Aorta (tissue), 5 donors: ENCODE measurements at regions not wholly inside any gene's neighbourhood (a gene's known extent, or its start where the extent isn't known, plus 50 kb on each side); places are given as distances from the start of the nearest gene placed in this dataset.

ENCODE experiments used
- ATAC-seq: fragments of 200-7000 bp; cut with Tn5 transposase; one replicate; pipeline ENCODE4 v1.9.1; 2022; ENCODE audit warnings: moderate library complexity; ENCODE audit not compliant: low FRiP score
- DNase-seq, 2 donors: peaks; one replicate each; pipeline ENCODE4 v3.0.0-alpha.2; 2020
- H3K27ac ChIP-seq, 2 donors: one replicate each; pipeline ENCODE4 v1.5.1; 2013; ENCODE audit warnings: low read length in 2 of 2, mild to moderate bottlenecking in 2 of 2, moderate library complexity in 2 of 2, control low read depth in 1 of 2, inconsistent platforms in 1 of 2, low read depth in 1 of 2
- H3K27me3 ChIP-seq, 2 donors: one replicate each; pipeline ENCODE4 v1.6.1; 2013; ENCODE audit warnings: control low read depth in 1 of 2, low read length in 1 of 2, mild to moderate bottlenecking in 1 of 2, moderate library complexity in 1 of 2; ENCODE audit not compliant: insufficient read depth in 2 of 2, control insufficient read depth in 1 of 2
- H3K36me3 ChIP-seq, 2 donors: one replicate each; pipeline ENCODE4 v1.6.1; 2013; ENCODE audit warnings: control low read depth in 1 of 2, low read length in 1 of 2, mild to moderate bottlenecking in 1 of 2; ENCODE audit not compliant: insufficient read depth in 2 of 2, control insufficient read depth in 1 of 2
- H3K4me1 ChIP-seq, 2 donors: one replicate each; pipeline ENCODE4 v1.6.1; 2013; ENCODE audit warnings: low read length in 2 of 2, control low read depth in 1 of 2, mild to moderate bottlenecking in 1 of 2, moderate library complexity in 1 of 2; ENCODE audit not compliant: insufficient read depth in 2 of 2, control insufficient read depth in 1 of 2
- H3K4me3 ChIP-seq, 2 donors: one replicate each; pipeline ENCODE4 v1.5.1; 2013; ENCODE audit warnings: low read length in 2 of 2, control low read depth in 1 of 2, mild to moderate bottlenecking in 1 of 2
- H3K9me3 ChIP-seq: one replicate; pipeline ENCODE4 v1.6.1; 2013; ENCODE audit warnings: mild to moderate bottlenecking, low read length; ENCODE audit not compliant: control insufficient read depth
- WGBS, 2 donors: extraction: QIAGEN DNeasy Blood & Tissue Kit; methylation state at CpG; one replicate each; pipeline ENCODE4 v1.1.7; 2013; 5-methylcytosine and 5-hydroxymethylcytosine counted together
- intact Hi-C, 2 donors: fragments of 100-400 bp; cut with DNase I; formaldehyde crosslinking; loops; one replicate each; pipeline versions ENCODE4 v1.14.2 to v1.15.0; 2022
- donor health status: healthy with polysubstance abuse.
- donor health status: Bipolar disorder and iron deficiency.
- donor health status: DM: no; HTN: no; CAD: no.
- donor health status: DM: no; HTN: no; CAD: no.
- donor health status: DM: yes; HTN: yes; CAD: no.

DNA sequence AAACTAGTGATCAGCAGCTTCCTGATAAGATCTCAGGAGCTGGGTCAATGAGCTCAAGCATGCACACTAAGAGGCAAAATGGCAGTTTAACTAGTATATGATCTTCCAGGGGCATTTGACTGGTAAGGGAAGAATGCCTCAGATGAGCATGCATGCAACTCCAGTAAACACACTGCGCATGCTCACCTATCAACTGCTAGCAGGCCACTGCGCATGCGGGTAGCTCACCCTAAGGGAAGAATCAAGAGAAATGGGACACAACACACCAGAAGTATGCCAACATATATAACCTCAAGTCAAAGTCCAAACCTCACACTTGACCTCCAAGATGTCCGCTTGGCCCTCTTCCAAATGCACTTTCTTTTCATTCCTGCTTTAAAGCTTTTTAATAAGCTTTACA is 1004.0 kb downstream of the ADGRL3 start:
- intact Hi-C loops: no loop called here
- Histone ChIP-seq H3K36me3 (no peaks in the 10 kb centered on the region), H3K4me3 (no peak overlapping the region), H3K9me3 (no peaks in the 10 kb centered on the region), H3K27me3 (no peaks in the 10 kb centered on the region), H3K4me1 (no peaks in the 10 kb centered on the region), H3K27ac (no peak overlapping the region)
- 98 to 99% methylated on average over 4 of the region's 4 CpGs for WGBS, 2 donors
- ATAC-seq: no peak
- DNase-seq: no peak

DNA sequence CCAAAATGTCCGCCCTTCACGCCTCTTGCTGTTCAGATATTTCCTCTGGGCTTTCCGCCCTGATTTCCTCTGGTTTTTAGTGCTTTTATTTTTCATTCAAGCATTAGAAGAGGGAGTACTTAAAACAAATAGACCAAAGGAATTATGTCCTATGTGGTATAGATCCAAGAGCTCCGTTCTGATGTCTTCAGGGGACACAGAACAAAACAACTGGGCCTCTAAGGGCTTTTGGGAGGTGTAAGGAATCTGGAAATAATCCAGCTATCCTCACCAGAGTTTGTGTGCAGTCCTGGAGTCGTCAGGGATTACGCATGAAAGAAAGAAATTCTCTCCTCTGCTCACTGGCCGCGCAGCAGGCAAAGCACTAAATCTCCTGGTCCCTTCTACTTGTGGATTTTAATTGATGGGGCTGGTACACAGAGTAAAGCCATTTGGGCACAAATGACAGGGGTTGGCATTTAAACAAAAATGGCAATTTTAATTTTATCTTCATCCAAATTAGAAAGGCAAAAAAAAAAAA is 999.2 kb downstream of the ADGRL3 start:
- Histone ChIP-seq H3K9me3 (no peaks in the 10 kb centered on the region), H3K4me3 (no peak overlapping the region), H3K27ac (no peak overlapping the region), H3K4me1 (no peaks in the 10 kb centered on the region), H3K27me3 (no peaks in the 10 kb centered on the region), H3K36me3 (no peaks in the 10 kb centered on the region)
- DNase-seq: no peak
- WGBS, 2 donors: 83 to 89% methylated on average over 8 of the region's 8 CpGs
- ATAC-seq: no peak
- intact Hi-C loops: no loop called here

DNA sequence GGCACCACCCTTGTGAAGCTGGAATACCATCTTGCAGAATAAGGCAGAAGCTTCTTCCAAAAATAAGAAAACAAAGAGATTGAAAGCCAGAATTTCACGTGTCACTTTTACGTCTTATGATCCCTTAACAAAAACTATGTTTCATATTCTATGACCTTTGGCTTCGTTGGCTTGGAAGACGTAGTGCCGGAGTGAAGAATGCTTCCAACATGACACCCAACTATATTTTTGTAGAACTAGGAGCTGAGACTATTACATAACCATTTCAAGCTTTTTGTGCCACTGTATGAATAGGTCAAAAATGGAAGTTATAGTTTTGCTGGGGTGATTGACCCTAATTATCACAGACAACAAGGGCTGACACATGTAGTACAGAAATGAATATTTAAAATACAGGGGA is 996.2 kb downstream of the ADGRL3 start:
- DNase-seq: no peak
- H3K4me1 ChIP-seq: no peaks in the 10 kb centered on the region
- intact Hi-C loops: no loop called here
- H3K9me3 ChIP-seq: no peaks in the 10 kb centered on the region
- WGBS, 2 donors: 93% methylated on average over 5 of the region's 5 CpGs
- H3K4me3 ChIP-seq: no peak overlapping the region
- no peaks in the 10 kb centered on the region for H3K36me3 ChIP-seq
- no peak overlapping the region for H3K27ac ChIP-seq
- no peak for ATAC-seq
- no peaks in the 10 kb centered on the region for H3K27me3 ChIP-seq

DNA sequence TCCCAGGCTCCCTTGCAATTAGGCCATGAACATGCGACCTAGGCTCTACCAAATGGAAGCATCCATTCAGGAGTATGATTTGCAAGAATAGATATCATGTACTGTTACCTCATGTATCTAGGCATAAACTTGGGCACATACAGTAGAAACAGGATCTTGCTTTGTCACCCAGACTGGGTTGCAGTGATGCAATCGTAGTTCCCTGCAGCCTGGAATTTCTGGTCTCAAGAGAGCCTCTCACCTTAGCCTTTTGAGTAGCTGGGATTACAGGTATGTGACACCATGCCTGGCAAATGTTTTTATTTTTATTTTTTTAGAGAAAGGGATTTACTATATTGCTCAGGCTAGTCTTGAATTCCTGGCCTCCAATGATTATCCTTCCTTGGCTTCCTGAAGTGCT is 994.2 kb downstream of the ADGRL3 start:
- H3K27ac ChIP-seq: no peak overlapping the region
- ATAC-seq: no peak
- H3K4me1 ChIP-seq: no peaks in the 10 kb centered on the region
- H3K27me3 ChIP-seq: no peaks in the 10 kb centered on the region
- no peaks in the 10 kb centered on the region for H3K9me3 ChIP-seq
- intact Hi-C loops: no loop called here
- DNase-seq: no peak
- WGBS, 2 donors: 89 to 93% methylated on average over 2 of the region's 2 CpGs
- H3K4me3 ChIP-seq: no peak overlapping the region
- H3K36me3 ChIP-seq: no peaks in the 10 kb centered on the region

DNA sequence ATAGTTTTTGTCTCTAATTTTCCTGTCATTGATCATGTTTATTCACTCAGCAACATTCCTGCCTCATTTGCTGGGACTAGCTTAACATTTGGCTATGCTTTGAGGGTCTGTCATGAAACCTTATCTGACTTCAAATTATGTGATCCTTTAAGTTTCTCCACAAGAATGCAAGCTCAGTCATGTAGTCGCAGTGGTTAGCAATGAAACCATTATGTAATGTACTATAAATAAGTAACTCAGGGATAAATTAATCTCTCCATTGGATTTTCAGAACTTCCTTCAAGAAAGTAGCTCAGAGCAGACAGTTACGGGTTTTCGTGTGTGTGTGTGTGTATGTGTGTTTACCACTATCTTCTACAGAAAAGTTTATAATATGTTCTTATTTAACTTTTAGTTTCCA is 993.6 kb downstream of the ADGRL3 start:
- no peak overlapping the region for H3K27ac ChIP-seq
- H3K27me3 ChIP-seq: no peaks in the 10 kb centered on the region
- H3K4me1 ChIP-seq: no peaks in the 10 kb centered on the region
- H3K36me3 ChIP-seq: no peaks in the 10 kb centered on the region
- no peak for ATAC-seq
- intact Hi-C loops: no loop called here
- DNase-seq: no peak
- no peak overlapping the region for H3K4me3 ChIP-seq
- H3K9me3 ChIP-seq: no peaks in the 10 kb centered on the region
- WGBS, 2 donors: 22 to 26% methylated on average over 3 of the region's 3 CpGs

DNA sequence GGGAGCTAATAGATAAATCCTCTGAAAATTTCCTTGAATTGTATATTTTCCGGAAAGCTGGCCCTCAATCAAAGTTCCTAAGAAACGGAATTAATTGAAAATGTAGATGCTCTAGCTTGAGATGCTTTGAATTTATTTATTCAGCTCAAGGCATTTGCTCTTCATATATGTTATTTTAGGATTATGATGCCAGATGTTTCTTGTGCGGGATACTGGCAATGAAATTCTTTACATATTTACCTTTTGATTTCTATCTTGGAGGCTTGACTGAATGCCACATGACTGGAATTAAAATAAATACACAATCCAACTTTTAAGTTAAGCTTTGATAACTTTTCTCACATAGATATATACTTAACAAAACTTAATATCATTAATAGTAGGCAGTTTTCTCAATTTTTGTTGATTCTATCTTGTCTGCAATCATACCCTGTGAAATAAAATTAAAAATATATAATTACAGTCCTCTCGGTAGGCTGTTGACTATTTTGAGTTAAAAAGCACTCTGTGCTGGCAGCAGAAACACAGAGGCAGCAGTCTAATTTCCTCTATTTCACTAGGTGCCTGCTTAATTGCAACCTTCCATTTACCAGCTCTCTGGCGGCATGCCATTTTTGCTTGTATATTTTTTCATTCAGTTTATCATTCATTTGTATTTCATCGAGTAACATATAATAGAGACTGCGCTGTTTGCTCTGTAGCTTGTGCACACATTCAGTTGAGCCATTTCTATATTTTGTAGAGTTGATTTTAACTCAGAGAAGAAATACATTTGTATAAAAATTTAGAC is 991.5 kb downstream of the ADGRL3 start:
- H3K27ac ChIP-seq: no peak overlapping the region
- H3K4me1 ChIP-seq: no peaks in the 10 kb centered on the region
- H3K36me3 ChIP-seq: no peaks in the 10 kb centered on the region
- DNase-seq (no peak), ATAC-seq (no peak)
- intact Hi-C loops: no loop called here
- no peaks in the 10 kb centered on the region for H3K27me3 ChIP-seq
- 46% methylated on average over 7 of the region's 7 CpGs for WGBS, 2 donors
- H3K9me3 ChIP-seq: no peaks in the 10 kb centered on the region
- no peak overlapping the region for H3K4me3 ChIP-seq

DNA sequence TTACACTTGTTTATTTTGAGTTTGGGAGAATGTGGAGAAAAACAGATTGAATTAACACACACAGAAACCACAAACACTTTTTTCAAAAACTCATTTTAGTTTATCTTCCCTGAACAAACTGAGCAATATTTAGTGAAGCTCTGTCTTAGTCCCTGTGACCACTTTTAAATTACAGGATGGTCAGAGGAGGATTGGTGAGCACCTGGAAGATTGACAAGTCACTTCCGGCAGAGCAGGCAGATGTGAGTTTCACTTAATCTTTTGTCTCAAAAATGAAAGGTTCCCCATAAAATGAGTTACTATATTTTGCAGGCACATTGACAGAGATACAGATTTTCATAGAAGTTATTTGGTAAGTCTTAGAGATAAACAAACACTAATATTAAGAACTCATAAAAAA is 970.1 kb downstream of the ADGRL3 start:
- no peak for DNase-seq
- ATAC-seq: no peak
- Histone ChIP-seq H3K27ac (no peak overlapping the region), H3K36me3 (no peaks in the 10 kb centered on the region), H3K4me1 (no peaks in the 10 kb centered on the region), H3K4me3 (no peak overlapping the region), H3K9me3 (no peaks in the 10 kb centered on the region), H3K27me3 (no peaks in the 10 kb centered on the region)
- intact Hi-C loops: no loop called here
- WGBS, 2 donors: 71 to 74% methylated on average over 1 of the region's 1 CpG

DNA sequence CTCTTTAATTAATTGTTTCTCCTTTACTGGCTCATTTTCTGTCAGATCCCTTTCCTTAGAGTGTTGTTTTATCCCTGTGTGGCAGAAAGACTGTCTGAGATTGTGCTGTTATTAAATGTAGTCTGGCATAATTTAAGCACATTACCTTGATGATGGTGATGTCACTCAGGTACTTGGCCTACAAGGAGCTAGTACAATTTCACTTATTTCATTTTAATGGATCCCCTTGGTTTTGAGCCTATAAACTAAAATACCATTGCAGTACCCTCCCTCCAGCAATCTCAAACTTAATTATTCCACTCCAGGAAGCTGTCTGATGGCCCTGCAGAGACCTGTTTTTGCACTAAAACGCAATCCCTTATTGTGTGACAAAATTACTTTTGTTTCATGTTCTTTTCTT is 968.6 kb downstream of the ADGRL3 start:
- Histone ChIP-seq H3K4me3 (no peak overlapping the region), H3K9me3 (no peaks in the 10 kb centered on the region), H3K27ac (no peak overlapping the region), H3K27me3 (no peaks in the 10 kb centered on the region), H3K36me3 (no peaks in the 10 kb centered on the region), H3K4me1 (no peaks in the 10 kb centered on the region)
- 89 to 93% methylated on average over 1 of the region's 1 CpG for WGBS, 2 donors
- DNase-seq: no peak
- ATAC-seq: no peak
- intact Hi-C loops: no loop called here

DNA sequence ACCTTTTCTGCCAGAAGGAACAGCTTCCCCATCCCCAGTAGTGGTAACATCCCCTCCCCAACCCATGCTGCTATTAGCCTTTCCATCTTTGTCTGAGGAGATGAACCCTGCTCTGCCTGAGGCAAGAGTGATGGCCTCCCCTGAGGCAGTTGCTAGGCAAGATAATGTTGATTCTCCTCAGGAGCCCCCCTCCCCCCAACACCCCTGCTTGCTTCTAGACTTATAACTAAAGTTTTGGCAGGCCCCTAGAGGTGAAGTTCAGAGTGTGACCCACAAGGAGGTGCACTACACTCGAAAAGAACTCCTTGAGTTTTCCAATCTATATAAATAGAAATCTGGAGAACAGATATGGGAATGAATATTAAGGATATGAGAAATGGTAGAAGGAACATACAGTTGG is 962.5 kb downstream of the ADGRL3 start:
- DNase-seq (no peak), ATAC-seq (no peak)
- intact Hi-C loops: no loop called here
- Histone ChIP-seq H3K36me3 (no peaks in the 10 kb centered on the region), H3K27ac (no peak overlapping the region), H3K4me3 (no peak overlapping the region), H3K27me3 (no peaks in the 10 kb centered on the region), H3K4me1 (no peaks in the 10 kb centered on the region), H3K9me3 (no peaks in the 10 kb centered on the region)
- 89% methylated on average over 1 of the region's 1 CpG for WGBS, 2 donors
